ENCODE measurements at regions not wholly inside any gene's neighbourhood (a gene's known extent, or its start where the extent isn't known, plus 50 kb on each side); places are given as distances from the start of the nearest gene placed in this dataset.

DNA sequence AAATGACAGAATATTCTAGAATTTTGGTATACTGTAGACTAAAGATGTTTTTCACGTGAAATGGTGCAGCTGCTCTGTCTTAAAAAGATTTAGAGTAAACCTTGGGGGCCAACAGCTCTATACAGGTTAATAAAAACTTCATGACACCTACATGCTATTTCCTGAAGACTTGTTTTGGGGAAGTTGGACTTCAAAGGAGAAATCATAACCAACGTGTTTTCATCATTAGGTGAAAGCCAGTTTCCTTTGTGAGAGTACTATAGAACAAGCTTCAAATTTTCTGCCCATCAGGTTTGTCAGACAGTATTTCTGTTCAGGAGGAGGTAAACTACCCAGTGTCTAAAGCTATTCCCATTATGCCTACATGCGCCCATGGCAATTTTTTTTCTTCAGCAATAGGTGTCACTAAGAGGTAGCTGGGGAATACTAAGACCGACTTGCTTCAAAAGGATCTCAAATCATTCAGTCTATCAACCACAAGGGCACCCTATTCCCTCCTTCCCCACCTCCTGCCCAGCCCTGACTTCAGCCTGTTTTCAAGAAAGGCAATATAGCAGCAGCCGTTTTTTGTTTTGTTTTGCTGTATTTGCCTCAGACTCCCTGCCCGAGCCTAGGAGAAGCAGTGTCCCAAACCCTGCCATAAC lies 237.3 kb upstream of the SP8 start:
- DNase-seq = no peak
- in situ Hi-C loops (cut with MboI; ENCODE audit: low pct_unique_long_range_greater_than_20kb, low sequenced_read_pairs) = no loop called here

DNA sequence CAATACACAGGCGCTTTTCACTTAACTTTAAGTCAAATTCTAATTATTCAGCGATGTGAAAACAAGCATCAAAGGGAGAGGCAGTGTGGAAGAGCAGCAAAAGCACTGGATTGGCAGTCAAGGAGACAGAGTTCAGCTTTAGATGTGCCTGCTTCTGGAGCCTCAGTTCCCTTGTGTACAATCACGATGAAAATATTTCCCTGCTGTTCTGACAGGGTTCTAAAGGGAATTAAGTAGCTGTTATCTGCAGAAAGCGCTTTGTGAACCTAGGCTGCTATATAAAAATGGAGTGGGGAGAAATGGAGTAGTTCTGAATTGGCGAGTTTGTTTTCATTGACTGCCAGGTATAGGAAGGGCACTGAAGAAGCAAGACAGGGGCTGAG lies 237.8 kb upstream of the SP8 start:
- in situ Hi-C loops (cut with MboI; ENCODE audit: low pct_unique_long_range_greater_than_20kb, low sequenced_read_pairs) = no loop called here
- no peak for DNase-seq

DNA sequence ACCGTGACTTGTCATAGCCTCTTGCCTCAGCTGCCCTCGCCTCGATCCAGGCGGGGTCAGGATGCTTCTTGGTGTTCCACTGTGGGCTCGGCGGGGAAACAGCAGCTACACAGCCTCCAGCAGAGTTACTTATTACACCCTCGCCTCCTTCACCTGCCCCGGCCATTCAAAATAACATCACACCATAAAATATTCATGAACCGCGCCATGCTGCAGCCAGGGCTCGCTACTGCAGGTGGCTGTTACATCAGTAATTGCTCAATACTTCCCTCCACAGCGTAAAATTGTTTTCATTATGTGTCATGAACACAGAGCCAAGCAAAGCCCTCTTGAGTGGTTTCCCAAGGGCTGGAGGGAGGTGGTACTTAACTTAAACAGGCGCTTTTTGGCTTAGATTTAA lies 241.5 kb upstream of the SP8 start:
- in situ Hi-C loops (cut with MboI; ENCODE audit: low pct_unique_long_range_greater_than_20kb, low sequenced_read_pairs) = no loop called here
- no peak for DNase-seq

DNA sequence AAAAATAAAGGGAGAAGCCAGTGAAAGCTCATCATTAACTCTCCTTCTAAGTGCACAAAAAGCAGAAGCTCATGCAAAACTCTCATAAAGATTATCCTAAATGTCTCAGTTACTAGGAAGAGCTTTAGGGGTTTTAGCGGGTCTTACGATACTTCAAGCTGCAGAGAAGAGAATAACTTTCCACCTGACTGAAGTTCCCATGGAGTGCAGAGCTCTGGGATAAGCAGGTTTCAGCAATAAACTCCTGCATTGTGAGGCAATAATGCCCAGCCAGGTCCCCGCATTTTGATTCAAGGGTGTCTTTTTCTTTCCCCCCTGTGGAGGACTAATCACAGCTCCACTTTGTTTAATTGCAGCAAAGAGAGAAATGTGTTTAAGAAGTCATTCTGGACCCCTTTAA lies 241.9 kb upstream of the SP8 start:
- no peak for DNase-seq
- in situ Hi-C loops (cut with MboI; ENCODE audit: low pct_unique_long_range_greater_than_20kb, low sequenced_read_pairs) = no loop called here

DNA sequence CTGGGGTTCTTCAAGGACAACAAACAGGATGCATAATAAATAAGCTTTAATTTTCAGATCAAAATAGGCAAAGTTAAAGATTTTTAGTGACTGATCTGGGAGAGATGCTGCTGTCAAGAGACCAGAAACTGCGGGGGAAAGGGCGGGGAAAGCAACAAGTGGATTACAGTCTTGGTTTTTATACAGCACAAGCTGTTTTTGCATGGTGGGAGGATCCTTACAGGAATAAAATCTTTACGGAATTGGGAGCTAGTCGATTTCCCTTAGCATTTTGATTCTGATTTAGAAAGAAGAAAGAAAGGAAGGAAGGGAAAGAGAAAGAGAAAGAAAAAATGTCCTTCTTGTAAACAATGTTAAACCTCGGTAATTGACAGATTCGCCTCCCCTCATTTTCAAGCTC lies 242.3 kb upstream of the SP8 start:
- no peak for DNase-seq
- in situ Hi-C loops (cut with MboI; ENCODE audit: low pct_unique_long_range_greater_than_20kb, low sequenced_read_pairs) = no loop called here

DNA sequence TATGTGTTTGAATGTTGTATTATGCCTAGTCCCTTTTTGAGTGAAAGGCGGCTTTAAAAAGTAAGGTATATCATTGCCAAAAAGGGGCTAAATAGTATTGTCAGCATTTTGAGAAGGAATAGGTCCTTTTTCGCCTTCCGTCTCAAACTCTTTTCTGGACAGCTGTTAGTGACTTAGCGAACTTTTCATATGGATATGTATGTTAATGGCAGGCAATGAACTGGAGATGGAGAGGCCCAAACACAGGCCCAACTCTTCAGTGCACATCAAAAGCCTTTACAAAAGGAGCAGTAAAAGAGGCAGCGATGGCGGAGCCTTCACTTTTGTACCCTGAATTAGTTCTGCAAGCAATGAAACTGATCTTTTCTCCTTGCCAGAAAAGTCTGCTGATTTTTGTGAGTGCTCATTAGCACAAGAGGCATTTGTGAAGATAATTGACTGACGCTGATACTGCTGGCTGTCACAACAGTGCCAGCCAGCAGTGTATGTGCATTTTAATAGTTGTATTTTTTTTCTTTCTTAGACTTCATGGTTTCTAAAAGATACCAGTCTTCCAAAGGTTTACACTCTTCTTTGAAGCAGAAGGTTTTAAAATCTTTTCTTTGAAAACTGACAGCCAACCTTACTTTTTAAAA lies 243.7 kb upstream of the SP8 start:
- DNase-seq = no peak
- in situ Hi-C loops (cut with MboI; ENCODE audit: low pct_unique_long_range_greater_than_20kb, low sequenced_read_pairs) = no loop called here

DNA sequence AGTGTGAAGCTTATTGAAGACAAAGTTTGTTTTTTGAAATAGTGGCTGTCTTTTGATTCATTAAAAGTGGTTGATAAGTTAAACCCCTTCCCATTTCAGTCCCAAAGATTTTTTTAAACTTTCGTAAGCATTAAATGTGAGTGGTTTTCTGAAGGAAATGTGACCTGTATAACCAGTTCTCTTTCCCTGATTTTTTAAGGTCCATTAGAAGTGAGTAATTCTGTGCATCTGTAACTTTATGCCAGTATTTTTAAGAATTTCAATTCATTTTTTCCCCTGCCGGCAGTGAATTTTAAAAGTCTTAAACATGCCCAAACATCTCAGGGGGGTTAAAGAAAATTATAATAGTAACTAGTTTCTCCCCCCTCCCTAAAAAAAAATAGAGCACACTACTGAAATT lies 254.6 kb upstream of the SP8 start:
- in situ Hi-C loops (cut with MboI; ENCODE audit: low pct_unique_long_range_greater_than_20kb, low sequenced_read_pairs) = no loop called here
- no peak for DNase-seq

DNA sequence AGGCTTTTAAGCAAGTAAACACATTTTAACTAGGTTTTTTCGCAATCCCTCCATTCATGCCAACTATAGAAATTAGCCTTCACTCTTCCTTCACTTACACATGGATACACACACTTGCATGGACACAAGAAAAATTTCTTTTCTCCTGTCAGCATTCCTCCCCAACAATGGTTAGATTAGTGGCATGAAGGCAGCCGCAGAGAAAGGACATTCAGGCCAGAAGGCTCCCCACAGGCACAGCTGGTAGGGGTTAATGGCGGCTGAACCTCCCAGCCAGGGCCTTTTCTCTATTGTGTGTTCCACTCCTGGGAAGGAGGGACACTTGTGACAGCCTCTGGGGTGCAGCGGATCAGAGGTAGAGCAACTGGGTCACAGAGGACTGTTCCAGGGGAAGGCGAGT lies 255.0 kb upstream of the SP8 start:
- in situ Hi-C loops (cut with MboI; ENCODE audit: low pct_unique_long_range_greater_than_20kb, low sequenced_read_pairs) = no loop called here
- no peak for DNase-seq

DNA sequence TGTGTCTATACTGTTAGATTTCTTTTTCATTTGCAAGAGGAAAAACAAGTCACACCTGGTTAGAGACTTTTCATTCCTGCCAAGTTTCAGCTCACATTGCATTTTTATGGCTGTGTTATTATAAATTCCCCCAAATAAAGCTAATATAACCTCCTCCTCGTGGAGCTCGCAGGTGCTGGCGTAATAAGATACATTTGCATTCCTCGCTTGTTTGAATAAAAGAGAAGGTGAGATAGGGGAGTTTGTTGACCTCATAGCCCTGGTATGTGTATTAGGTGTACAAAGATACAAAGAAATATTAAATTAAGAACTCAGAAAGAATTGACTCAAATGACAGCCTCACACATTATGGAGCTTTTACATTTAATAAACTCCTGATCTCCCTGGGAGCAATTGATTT lies 257.7 kb upstream of the SP8 start:
- in situ Hi-C loops (cut with MboI; ENCODE audit: low pct_unique_long_range_greater_than_20kb, low sequenced_read_pairs) = no loop called here
- no peak for DNase-seq

DNA sequence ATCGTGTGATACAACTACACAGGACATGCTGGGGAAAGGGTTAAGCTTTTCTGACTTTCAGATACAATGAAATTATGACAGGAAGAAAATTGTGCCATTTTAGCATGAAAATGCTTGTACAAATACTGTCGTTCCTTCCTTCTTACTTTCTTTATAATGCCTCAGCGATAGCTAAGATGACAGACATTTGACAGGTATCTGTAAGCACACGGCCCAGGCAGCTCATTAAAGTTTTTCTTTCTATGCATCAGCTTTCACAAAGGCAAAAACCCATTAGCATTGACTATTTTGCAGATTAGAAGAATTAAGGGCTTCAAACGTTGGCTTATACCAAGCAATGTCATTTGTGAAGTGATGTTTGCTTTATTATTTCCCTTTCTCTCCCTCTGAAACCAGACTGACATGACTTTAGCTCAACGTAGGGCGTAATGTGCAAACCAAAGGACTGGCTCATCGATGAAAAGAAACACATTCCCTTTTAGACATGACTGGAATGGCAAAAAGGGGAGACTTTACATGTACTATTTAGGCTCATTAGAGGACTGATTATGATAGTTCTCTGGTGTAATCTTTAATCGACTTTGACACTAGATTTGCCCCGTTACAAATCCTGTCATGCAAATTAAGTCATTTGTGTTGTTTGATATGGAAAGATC lies 258.4 kb upstream of the SP8 start:
- DNase-seq = no peak
- in situ Hi-C loops (cut with MboI; ENCODE audit: low pct_unique_long_range_greater_than_20kb, low sequenced_read_pairs) = no loop called here

DNA sequence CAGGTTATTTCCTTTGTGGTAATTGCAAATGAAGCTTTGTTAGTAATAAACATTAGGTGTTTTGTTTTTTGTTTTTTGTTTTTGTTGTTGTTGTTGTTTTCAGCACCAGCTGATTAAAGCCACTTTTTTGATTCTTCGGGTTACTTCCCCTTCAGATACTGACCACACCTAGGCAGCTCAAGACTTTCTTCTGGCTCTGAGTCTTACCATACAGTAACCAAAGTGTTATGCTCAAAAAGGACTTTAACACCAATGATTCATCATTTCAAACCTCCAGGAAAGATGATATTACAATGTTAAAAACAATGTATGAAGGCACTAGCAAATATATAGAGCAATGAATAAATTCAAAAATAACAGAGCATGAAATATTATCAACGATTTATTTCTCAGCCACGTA lies 265.2 kb upstream of the SP8 start:
- DNase-seq = no peak
- in situ Hi-C loops (cut with MboI; ENCODE audit: low pct_unique_long_range_greater_than_20kb, low sequenced_read_pairs) = no loop called here

DNA sequence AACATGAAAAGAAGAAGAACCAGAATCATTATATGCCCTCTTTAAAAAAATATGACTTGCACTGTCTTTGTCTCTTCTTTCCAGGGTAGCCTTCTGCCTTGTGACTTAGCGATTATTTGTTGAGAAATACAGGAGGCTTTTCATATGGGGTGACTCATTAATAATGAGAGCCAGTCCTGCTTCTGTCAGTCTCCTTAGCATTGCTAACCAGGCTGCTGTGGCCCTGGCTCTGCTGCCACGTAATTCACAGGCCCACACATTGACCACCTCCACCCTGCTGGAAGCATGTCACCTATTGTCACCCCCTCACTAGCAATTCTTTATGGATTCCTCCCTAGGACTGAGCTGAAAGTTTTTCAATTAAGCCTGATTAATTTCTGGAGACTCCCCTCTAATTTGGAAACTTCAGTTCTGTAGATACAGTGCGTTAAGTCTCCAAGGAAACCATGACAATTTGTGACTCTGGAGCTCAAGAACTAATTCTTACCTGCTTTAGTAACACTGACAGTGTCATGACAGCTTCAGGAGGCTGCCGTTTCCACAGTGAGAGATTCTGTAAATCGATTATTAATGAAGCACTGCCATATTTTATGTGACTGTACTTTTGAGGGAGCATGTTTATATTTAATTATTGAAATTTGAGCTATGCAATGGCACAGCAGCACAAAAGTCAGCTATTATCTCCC lies 267.9 kb upstream of the SP8 start:
- in situ Hi-C loops (cut with MboI; ENCODE audit: low pct_unique_long_range_greater_than_20kb, low sequenced_read_pairs) = no loop called here
- DNase-seq = no peak

DNA sequence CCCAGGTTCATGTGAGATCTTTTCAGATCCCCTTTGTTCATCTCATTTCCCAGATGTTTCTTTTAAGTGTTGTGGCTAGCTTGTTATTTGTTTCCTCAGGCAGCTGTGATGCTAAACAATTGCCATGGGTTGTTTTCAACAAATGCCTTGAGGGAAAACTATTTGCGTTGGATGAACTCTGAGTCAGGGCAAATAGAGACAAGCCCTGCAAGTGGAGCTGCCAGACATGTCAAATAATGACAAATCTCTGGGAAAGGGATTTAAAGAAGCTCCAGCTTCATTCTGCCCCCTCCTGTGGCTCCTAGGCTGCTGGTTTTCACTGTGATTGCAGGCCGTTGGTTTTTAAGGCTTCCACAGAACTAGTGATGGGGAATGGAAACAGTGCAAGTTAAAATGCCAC lies 272.4 kb upstream of the SP8 start:
- in situ Hi-C loops (cut with MboI; ENCODE audit: low pct_unique_long_range_greater_than_20kb, low sequenced_read_pairs) = no loop called here
- no peak for DNase-seq

DNA sequence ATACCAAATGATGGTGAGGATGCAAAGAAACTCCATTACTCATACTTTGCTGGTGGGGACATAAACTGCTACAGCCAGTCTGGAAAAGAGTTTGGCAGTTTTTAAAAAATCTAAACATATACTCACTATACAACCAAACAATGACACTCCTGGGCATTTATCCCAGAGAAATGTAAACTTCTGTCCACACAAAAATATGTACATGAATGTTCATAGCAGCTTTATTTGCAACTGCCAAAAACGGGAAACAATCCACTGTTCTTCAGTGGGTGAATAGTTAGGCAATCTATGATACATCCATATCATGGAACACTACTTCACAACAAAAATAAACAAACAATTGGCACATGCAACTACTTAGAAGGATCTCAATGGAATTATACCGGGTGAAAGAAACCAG lies 276.4 kb upstream of the SP8 start:
- in situ Hi-C loops (cut with MboI; ENCODE audit: low pct_unique_long_range_greater_than_20kb, low sequenced_read_pairs) = no loop called here
- DNase-seq = no peak

DNA sequence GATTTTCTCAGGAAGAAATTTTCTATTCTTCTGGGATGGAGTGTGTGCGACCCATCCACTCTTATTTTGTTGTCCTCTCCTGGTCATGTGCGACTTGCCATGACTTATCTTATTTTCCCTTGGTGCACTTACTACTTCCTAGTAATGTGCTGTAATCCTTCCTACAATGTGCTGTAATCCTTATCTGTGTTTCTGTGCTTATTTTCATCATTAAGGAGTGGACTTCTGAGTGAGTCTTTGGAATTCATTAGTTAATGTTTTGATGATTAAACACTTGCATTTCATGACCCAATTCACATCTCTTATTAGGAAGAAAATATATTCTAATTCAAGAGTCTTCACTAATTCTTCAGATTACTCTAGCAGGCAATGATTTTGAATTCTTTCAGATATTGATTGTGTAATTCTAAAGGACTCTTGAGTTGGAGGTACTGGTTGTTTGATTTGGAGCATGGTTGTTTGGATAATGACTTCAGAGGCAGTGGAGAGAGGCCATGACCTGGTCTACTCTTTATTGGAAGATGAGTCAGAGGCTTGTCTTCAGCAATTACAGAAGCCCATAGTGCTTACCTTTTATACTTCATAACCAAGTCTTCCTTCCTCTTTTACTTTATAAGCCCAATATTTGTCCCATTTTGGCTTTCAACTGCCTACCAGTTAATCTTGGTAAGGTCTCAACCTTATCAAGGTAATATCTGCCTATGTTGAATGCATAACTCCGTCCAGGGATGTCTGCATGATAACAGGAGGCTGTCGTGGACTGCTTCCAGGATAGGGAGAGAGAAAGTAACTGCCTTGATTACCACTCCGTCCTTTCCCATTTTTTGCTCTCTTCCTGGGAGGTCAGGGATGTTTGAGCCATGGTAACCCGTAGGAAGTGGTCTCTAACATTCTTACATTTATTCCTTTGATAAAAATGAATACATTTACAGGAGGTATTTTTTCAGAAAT lies 278.3 kb upstream of the SP8 start:
- in situ Hi-C loops (cut with MboI; ENCODE audit: low pct_unique_long_range_greater_than_20kb, low sequenced_read_pairs) = no loop called here
- DNase-seq = no peak

DNA sequence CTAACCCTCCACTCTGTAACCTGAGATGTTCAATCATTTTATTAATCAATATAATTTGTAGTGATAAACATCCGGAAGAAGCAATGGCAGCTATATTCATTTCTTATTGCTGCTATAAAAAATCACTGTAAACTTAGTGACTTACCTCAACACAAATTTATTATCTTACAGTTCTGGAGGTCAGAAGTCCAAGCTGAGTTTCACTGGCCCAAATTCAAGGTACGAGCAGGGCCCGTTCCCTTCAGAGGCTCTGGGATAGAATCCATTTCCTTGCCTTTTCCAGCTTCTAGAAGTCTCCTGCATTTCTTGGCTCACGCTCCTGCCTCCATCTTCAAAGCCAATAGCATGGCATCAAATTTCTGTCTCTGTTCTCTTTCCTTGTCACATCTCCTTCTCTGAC lies 279.5 kb upstream of the SP8 start:
- in situ Hi-C loops (cut with MboI; ENCODE audit: low pct_unique_long_range_greater_than_20kb, low sequenced_read_pairs) = no loop called here
- no peak for DNase-seq

DNA sequence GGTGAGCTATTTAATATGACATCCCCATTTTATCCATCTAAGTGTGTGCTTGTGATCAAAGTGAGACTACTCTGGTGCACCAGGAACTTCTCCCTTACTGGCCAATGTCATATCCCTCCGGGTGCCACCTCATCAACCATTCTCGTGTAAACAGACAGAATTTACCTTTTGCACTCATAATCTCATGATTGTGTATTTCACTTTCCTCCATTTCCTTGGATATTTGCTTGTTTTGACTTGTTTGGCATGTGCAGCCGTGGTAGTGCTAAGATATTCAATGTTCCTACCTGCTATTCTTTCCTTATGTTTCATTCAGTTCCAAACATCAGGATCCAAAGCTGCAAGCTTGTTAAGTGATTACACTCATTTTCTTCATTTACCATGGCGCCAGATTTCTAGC lies 280.5 kb upstream of the SP8 start:
- DNase-seq = no peak
- in situ Hi-C loops (cut with MboI; ENCODE audit: low pct_unique_long_range_greater_than_20kb, low sequenced_read_pairs) = no loop called here

DNA sequence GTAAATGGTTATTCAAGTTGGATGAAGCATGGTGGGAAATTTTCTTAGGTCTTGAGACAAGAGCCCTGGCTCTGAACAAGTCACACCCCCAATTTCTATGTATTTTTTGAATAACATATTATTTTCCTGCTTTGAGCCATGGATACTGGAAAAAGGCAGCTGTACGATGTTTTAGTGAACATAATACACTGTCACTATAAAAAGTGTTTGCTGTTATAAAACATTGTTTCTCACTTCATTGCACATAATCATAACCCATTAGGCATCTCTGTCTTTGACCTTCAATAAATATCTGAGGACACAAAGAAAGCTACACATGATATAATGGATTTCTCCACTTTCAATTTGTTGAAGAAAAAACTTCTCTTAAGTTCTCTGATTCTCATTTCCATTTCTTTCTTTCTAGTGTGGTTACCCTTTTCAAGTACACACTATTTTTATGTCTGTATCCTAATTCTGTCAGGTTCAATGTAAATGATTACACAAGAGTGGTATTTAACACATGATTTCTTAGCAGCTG lies 283.9 kb upstream of the SP8 start:
- in situ Hi-C loops (cut with MboI; ENCODE audit: low pct_unique_long_range_greater_than_20kb, low sequenced_read_pairs) = no loop called here
- no peak for DNase-seq

All from KBM-7 (cell line).